ENCODE measurements at regions not wholly inside any gene's neighbourhood (a gene's known extent, or its start where the extent isn't known, plus 50 kb on each side); places are given as distances from the start of the nearest gene placed in this dataset.

DNA sequence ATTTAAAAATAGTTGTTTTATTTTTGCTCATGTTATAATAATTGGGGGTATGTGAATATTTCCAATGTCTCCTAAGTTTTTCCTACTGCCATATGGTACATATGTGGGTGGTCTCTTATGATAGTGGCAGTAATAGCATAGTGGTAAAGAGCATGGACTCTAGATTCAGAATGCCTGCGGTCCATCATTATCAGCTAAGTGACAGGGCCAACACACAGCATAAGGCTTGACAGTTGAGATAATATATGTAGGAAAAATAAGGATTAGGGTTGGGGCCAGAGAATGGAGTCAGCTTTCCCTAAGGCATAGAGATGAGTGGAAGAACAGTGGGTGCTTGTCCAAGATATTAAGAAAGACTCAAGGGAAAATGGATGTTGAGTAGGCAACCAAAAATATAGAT lies 2707.5 kb downstream of the PCDH7 start:
- Mint-ChIP-seq H3K36me3 (ENCODE audit: low read depth) (no peaks in the 10 kb centered on the region), H3K27me3 (no peaks in the 10 kb centered on the region), H3K4me3 (no peak overlapping the region), H3K4me1 (no peaks in the 10 kb centered on the region), H3K27ac (no peak overlapping the region)
- H3K9me3 ChIP-seq (ENCODE audit: control insufficient read depth, low read length, poor library complexity, severe bottlenecking): peaks cover 3% of the 10 kb centered on the region
- no peak for DNase-seq
- ATAC-seq: no peak

DNA sequence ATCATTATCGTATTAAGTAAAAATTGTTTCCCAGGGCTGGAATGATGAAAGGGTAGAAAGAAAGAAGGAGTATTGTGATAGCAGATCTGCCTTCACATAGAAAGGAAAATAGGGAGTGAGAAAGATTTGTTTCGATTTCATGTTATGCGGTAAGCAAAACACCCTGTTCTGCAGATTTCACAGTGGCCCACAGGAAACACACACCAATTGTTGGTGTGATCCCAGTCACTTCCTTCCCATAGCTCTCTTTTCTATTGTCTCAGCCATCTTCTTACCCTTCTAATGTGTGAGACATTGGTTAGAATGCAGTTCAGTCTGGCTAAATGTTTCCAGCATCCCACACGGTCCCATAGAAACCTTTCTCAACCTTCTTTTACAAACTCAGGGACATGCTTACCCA lies 2709.8 kb downstream of the PCDH7 start:
- no peak for DNase-seq
- no peaks in the 10 kb centered on the region for H3K36me3 Mint-ChIP-seq (ENCODE audit: low read depth)
- H3K4me1 Mint-ChIP-seq: no peaks in the 10 kb centered on the region
- H3K27me3 Mint-ChIP-seq: no peaks in the 10 kb centered on the region
- no peak overlapping the region for H3K4me3 Mint-ChIP-seq
- H3K27ac Mint-ChIP-seq: no peak overlapping the region
- H3K9me3 ChIP-seq (ENCODE audit: control insufficient read depth, low read length, poor library complexity, severe bottlenecking): peaks cover 3% of the 10 kb centered on the region
- no peak for ATAC-seq

- no peak for DNase-seq
- H3K36me3 Mint-ChIP-seq (ENCODE audit: low read depth): no peaks in the 10 kb centered on the region
- no peak overlapping the region for H3K4me3 Mint-ChIP-seq
- no peaks in the 10 kb centered on the region for H3K4me1 Mint-ChIP-seq
- no peaks in the 10 kb centered on the region for H3K27me3 Mint-ChIP-seq
- ATAC-seq: no peak
- no peaks in the 10 kb centered on the region for H3K9me3 ChIP-seq (ENCODE audit: control insufficient read depth, low read length, poor library complexity, severe bottlenecking)
- H3K27ac Mint-ChIP-seq: no peak overlapping the region
Observed at GRCh38 chr4:33437406-33437805, 2717.2 kb downstream of the PCDH7 start.

DNA sequence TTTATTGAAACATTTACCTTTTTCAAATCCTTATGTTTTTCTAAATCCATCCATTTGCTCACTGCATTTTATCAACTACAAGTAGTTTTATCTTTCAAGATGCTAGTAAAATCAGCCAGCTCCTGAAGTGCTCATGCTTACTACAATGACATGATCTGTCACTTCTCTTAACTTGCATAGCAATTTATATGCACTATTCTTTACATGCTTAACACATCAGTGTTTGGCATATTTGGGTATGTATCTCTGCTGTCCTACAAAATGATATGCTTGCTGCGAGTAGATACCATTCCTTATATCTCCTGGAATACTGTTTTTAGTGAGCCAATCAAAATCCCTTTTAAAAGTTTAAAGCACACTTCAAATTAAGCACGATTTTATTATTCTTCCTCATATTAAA lies 2726.8 kb downstream of the PCDH7 start:
- DNase-seq (no peak), ATAC-seq (no peak)
- no peaks in the 10 kb centered on the region for H3K27me3 Mint-ChIP-seq
- no peak overlapping the region for H3K4me3 Mint-ChIP-seq
- no peaks in the 10 kb centered on the region for H3K9me3 ChIP-seq (ENCODE audit: control insufficient read depth, low read length, poor library complexity, severe bottlenecking)
- H3K27ac Mint-ChIP-seq: no peak overlapping the region
- H3K36me3 Mint-ChIP-seq (ENCODE audit: low read depth): no peaks in the 10 kb centered on the region
- H3K4me1 Mint-ChIP-seq: no peaks in the 10 kb centered on the region

DNA sequence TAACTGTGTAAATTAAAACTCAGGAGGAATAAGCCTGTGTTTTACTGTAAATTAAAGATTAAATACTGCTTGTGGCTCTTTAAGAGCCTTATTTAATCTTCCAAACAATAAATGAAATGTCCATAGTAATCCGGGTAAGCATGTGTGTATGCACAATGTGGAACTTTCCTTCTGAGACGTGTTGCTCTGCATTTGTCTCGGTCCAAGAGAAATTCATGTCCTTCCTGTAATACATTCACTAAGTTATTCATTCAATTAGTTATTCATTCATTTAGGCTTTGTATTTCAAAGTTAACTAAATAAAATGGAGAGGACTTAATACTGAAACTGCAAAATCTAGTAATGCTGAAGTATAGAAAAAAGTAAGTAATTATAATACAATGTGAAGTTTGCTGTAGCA lies 2728.8 kb downstream of the PCDH7 start:
- no peak overlapping the region for H3K27ac Mint-ChIP-seq
- no peaks in the 10 kb centered on the region for H3K9me3 ChIP-seq (ENCODE audit: control insufficient read depth, low read length, poor library complexity, severe bottlenecking)
- H3K4me1 Mint-ChIP-seq: no peaks in the 10 kb centered on the region
- DNase-seq: no peak
- H3K36me3 Mint-ChIP-seq (ENCODE audit: low read depth): no peaks in the 10 kb centered on the region
- no peak for ATAC-seq
- H3K4me3 Mint-ChIP-seq: no peak overlapping the region
- H3K27me3 Mint-ChIP-seq: no peaks in the 10 kb centered on the region

DNA sequence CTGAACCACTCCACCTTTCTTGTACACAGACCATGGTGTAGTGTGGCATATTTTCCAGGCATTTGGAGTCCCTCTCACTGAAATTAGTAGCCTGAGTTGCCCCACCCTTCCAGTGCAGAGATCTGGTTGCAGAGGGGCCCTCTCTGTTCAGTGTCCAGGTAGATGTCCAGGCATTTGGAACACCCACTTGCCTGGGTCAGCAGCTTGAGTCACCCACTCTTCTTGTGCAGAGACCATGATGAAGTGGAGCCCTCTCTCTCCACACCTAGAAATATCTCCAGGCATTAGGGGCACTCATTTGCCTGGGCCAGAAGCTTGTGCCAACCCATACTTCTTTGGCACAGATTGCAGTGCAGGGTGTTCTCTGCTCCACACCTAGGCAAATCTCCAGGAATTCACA lies 2733.3 kb downstream of the PCDH7 start:
- H3K27ac Mint-ChIP-seq: no peak overlapping the region
- ATAC-seq: no peak

GRCh38 chr4:33453916-33454315 lies 2733.7 kb downstream of the PCDH7 start:
- DNase-seq (no peak), ATAC-seq (no peak)
- H3K4me1 Mint-ChIP-seq: no peaks in the 10 kb centered on the region
- H3K27ac Mint-ChIP-seq: no peak overlapping the region
- no peaks in the 10 kb centered on the region for H3K36me3 Mint-ChIP-seq (ENCODE audit: low read depth)
- no peaks in the 10 kb centered on the region for H3K9me3 ChIP-seq (ENCODE audit: control insufficient read depth, low read length, poor library complexity, severe bottlenecking)
- no peaks in the 10 kb centered on the region for H3K27me3 Mint-ChIP-seq
- H3K4me3 Mint-ChIP-seq: no peak overlapping the region

More for the DNA sequence above, 2733.3 kb downstream of the PCDH7 start:
- DNase-seq: no peak
- no peaks in the 10 kb centered on the region for H3K4me1 Mint-ChIP-seq
- no peaks in the 10 kb centered on the region for H3K36me3 Mint-ChIP-seq (ENCODE audit: low read depth)
- H3K9me3 ChIP-seq (ENCODE audit: control insufficient read depth, low read length, poor library complexity, severe bottlenecking): no peaks in the 10 kb centered on the region
- H3K27me3 Mint-ChIP-seq: no peaks in the 10 kb centered on the region
- no peak overlapping the region for H3K4me3 Mint-ChIP-seq

DNA sequence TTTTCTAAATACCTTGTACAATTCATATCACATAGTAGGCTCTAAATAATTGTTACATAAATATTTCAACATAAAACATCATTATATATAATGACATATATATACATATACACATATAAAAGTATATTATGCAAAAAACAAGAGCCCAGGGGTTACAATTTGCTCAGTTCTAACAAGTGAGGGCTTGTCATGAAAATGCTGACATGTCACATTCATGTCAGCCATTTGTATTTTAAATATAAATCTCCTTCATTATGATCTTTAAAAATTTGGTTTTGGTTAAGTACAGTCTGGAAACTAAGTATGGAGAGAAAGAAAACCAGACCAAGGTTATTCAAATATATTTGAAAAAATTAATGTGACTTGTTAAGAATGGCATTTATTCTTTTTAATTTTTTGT lies 2745.4 kb downstream of the PCDH7 start:
- Mint-ChIP-seq H3K27me3 (no peaks in the 10 kb centered on the region), H3K27ac (no peak overlapping the region), H3K4me1 (no peaks in the 10 kb centered on the region), H3K4me3 (no peak overlapping the region), H3K36me3 (ENCODE audit: low read depth) (no peaks in the 10 kb centered on the region)
- no peak for ATAC-seq
- no peaks in the 10 kb centered on the region for H3K9me3 ChIP-seq (ENCODE audit: control insufficient read depth, low read length, poor library complexity, severe bottlenecking)
- no peak for DNase-seq

- no peak for ATAC-seq
- Mint-ChIP-seq H3K4me1 (no peaks in the 10 kb centered on the region), H3K36me3 (ENCODE audit: low read depth) (no peaks in the 10 kb centered on the region), H3K27me3 (no peaks in the 10 kb centered on the region), H3K4me3 (no peak overlapping the region), H3K27ac (no peak overlapping the region)
- H3K9me3 ChIP-seq (ENCODE audit: control insufficient read depth, low read length, poor library complexity, severe bottlenecking): no peaks in the 10 kb centered on the region
- DNase-seq: no peak
Observed at GRCh38 chr4:33467291-33467690, 2747.1 kb downstream of the PCDH7 start.

GRCh38 chr4:33470805-33471204 lies 2750.6 kb downstream of the PCDH7 start:
- ATAC-seq: no peak
- Mint-ChIP-seq H3K4me1 (no peaks in the 10 kb centered on the region), H3K27me3 (no peaks in the 10 kb centered on the region), H3K4me3 (no peak overlapping the region), H3K36me3 (ENCODE audit: low read depth) (no peaks in the 10 kb centered on the region), H3K27ac (no peak overlapping the region)
- H3K9me3 ChIP-seq (ENCODE audit: control insufficient read depth, low read length, poor library complexity, severe bottlenecking): peaks cover 2% of the 10 kb centered on the region
- no peak for DNase-seq

DNA sequence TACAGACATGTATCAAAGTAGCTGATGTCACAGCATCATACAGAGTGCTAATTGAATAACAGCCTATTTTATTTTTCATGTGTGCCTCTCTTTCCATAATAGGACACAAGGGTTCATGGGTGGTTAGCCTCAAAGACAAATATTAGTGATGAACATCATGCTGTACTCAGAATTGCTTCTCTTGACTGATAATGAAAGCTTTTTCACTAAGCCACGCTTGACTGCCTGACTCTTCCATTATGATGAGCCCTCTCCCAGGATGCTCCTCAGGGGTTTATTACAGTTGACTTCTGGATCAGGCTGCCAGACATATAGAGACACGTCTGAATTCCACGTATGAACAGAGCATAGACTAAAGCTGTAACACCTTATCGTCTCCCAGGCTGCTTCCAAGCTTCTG lies 2757.5 kb downstream of the PCDH7 start:
- H3K9me3 ChIP-seq (ENCODE audit: control insufficient read depth, low read length, poor library complexity, severe bottlenecking): peaks cover 2% of the 10 kb centered on the region
- DNase-seq: no peak
- Mint-ChIP-seq H3K36me3 (ENCODE audit: low read depth) (no peaks in the 10 kb centered on the region), H3K4me1 (no peaks in the 10 kb centered on the region), H3K27ac (no peak overlapping the region), H3K4me3 (no peak overlapping the region), H3K27me3 (no peaks in the 10 kb centered on the region)
- ATAC-seq: no peak

DNA sequence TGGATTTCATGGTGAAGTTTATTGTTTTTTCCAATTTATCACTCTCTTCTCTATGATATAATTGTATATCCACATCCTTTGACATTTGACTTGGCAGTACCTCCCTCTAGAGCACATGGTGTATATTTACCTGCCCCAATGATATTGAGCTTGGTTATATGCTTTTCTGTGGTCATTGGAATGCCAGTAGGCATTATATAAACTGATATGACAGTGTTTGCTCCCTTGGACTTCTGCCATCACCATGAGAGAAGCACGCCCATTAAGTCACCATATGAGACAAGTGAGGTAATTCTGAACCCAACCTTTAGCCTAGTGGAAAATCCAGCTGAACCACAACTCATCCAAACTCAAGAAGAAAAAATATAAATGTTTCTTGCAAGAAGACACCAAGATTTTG lies 2761.5 kb downstream of the ARAP2 start:
- H3K36me3 Mint-ChIP-seq (ENCODE audit: low read depth): no peaks in the 10 kb centered on the region
- no peaks in the 10 kb centered on the region for H3K9me3 ChIP-seq (ENCODE audit: control insufficient read depth, low read length, poor library complexity, severe bottlenecking)
- ATAC-seq (no peak), DNase-seq (no peak)
- H3K4me1 Mint-ChIP-seq: no peaks in the 10 kb centered on the region
- no peak overlapping the region for H3K4me3 Mint-ChIP-seq
- no peaks in the 10 kb centered on the region for H3K27me3 Mint-ChIP-seq
- H3K27ac Mint-ChIP-seq: no peak overlapping the region

- no peaks in the 10 kb centered on the region for H3K9me3 ChIP-seq (ENCODE audit: control insufficient read depth, low read length, poor library complexity, severe bottlenecking)
- Mint-ChIP-seq H3K4me1 (no peaks in the 10 kb centered on the region), H3K27ac (no peak overlapping the region), H3K4me3 (no peak overlapping the region), H3K27me3 (no peaks in the 10 kb centered on the region), H3K36me3 (ENCODE audit: low read depth) (no peaks in the 10 kb centered on the region)
- DNase-seq (no peak), ATAC-seq (no peak)
Observed at GRCh38 chr4:33485111-33485510, 2759.2 kb downstream of the ARAP2 start.

DNA sequence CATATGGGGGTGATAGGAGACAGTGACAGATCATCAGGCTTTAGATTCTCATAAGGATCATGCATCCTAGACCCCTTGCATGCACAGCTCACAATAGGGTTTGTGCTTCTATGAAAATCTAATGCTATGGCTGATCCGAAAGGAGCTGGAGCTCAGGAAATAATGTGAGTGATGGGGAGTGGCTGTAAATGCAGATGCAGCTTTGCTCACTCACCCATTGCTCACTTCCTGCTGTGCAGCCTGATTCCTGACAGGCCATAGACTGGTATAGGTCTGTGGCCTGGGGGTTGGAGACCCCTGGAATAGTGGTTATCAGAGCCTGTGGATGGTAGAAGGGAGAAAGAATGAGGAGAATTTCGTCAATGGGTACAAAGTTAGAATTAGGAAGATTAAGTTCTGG lies 2751.1 kb downstream of the ARAP2 start:
- no peaks in the 10 kb centered on the region for H3K9me3 ChIP-seq (ENCODE audit: control insufficient read depth, low read length, poor library complexity, severe bottlenecking)
- Mint-ChIP-seq H3K36me3 (ENCODE audit: low read depth) (no peaks in the 10 kb centered on the region), H3K27me3 (no peaks in the 10 kb centered on the region), H3K4me3 (no peak overlapping the region), H3K27ac (no peak overlapping the region), H3K4me1 (no peaks in the 10 kb centered on the region)
- no peak for ATAC-seq
- no peak for DNase-seq

DNA sequence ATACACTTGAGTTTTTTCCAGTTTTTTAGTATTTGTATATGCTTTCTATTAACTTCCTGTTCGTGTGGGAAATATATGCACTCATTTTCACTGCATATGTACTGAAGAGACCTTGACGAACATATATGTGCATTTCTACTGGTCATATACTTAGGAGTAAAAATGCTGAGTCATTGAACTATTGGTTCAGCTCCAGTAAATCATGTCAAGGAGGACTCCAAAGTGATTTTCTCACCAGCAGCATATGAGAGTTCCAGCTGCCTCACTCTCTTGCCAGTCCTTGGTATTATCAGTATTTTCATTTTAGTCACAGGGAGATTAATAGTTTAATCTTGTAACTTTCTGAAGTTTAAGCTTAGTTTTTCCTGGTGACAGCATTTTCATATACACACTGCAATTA lies 2750.2 kb downstream of the ARAP2 start:
- Mint-ChIP-seq H3K27ac (no peak overlapping the region), H3K36me3 (ENCODE audit: low read depth) (no peaks in the 10 kb centered on the region), H3K4me3 (no peak overlapping the region), H3K4me1 (no peaks in the 10 kb centered on the region), H3K27me3 (no peaks in the 10 kb centered on the region)
- no peak for ATAC-seq
- DNase-seq: no peak
- H3K9me3 ChIP-seq (ENCODE audit: control insufficient read depth, low read length, poor library complexity, severe bottlenecking): no peaks in the 10 kb centered on the region

Measured in T-helper 17 cell (primary cell).